Endothelial cell of umbilical vein (primary cell): ENCODE measurements at regions not wholly inside any gene's neighbourhood (a gene's known extent, or its start where the extent isn't known, plus 50 kb on each side); places are given as distances from the start of the nearest gene placed in this dataset.

Experiments
- BruUV-seq: library from RNA; stranded (reverse); fragments of 400-500 nt; replicated peaks from 2 replicates; lab custom pipeline; 2021; lab: Mats Ljungman, UMichigan
- CTCF ChIA-PET: fragments of 300-600, 350-600 bp; sonication (Branson Sonifier 250); formaldehyde crosslinking; loops from one replicate; lab custom pipeline; 2021; ENCODE audit warnings: antibody characterized with exemption, inconsistent platforms; lab: Charles Lee
- POLR2A ChIA-PET: fragments of 300-600, 350-600 bp; sonication (Branson Sonifier 250); formaldehyde crosslinking; loops from one replicate; lab custom pipeline; 2021; ENCODE audit warnings: antibody characterized with exemption, inconsistent platforms; lab: Charles Lee
- DNase-seq: peaks from one replicate; pipeline ENCODE4 v3.0.0-alpha.2; 2011; ENCODE audit warnings: low read depth, low spot score
- FAIRE-seq: peaks from 2 replicates; lab custom pipeline; 2011; peaks lifted over from hg19 to GRCh38; lab: Jason Lieb, UNC
- H2AFZ ChIP-seq: 2 replicates; pipeline ENCODE4 v1.6.0; 2012; ENCODE audit warnings: low read depth, low read length, control low read depth, inconsistent platforms
- H3K27ac ChIP-seq: 2 replicates; pipeline ENCODE4 v1.5.1; 2011; ENCODE audit warnings: low read depth, mild to moderate bottlenecking, control low read depth, low read length, moderate library complexity; ENCODE audit not compliant: insufficient read depth
- H3K27me3 ChIP-seq, 2 experiments: 2 replicates each; pipeline versions ENCODE4 v1.6.0 to v1.6.1; 2011; ENCODE audit warnings: low read length in 2 of 2, mixed read lengths in 1 of 2; ENCODE audit not compliant: control insufficient read depth in 2 of 2, insufficient read depth in 2 of 2
- H3K36me3 ChIP-seq, 2 experiments: 2 replicates in 1 of 2; 3 replicates in 1 of 2; pipeline ENCODE4 v1.5.1; 2011; ENCODE audit warnings: low read length in 2 of 2, mild to moderate bottlenecking in 1 of 2, moderate library complexity in 1 of 2; ENCODE audit not compliant: control insufficient read depth in 2 of 2, insufficient read depth in 2 of 2; ENCODE audit errors: extremely low read depth in 1 of 2
- H3K4me1 ChIP-seq: 3 replicates; pipeline ENCODE4 v1.5.1; 2011; ENCODE audit warnings: mild to moderate bottlenecking, low read length; ENCODE audit not compliant: control insufficient read depth, insufficient read depth; ENCODE audit errors: extremely low read depth
- H3K4me2 ChIP-seq: 2 replicates; pipeline ENCODE4 v1.6.1; 2011; ENCODE audit warnings: low read length, control low read depth, mixed read lengths; ENCODE audit not compliant: insufficient read depth
- H3K4me3 ChIP-seq, 3 experiments: fragments of 200-600 bp in 1 of 3; sonication (generic), shearing (Covaris generic) in 1 of 3; replicated peaks in 1 of 3; 2 replicates each; pipeline ENCODE4 v1.5.1; 2011 to 2016; ENCODE audit warnings: control low read depth in 3 of 3, low read length in 3 of 3, mild to moderate bottlenecking in 2 of 3, inconsistent platforms in 1 of 3, low read depth in 1 of 3, moderate library complexity in 1 of 3; ENCODE audit not compliant: insufficient read depth in 1 of 3
- H3K79me2 ChIP-seq: 2 replicates; pipeline ENCODE4 v1.6.0; 2012; ENCODE audit warnings: low read length, inconsistent platforms; ENCODE audit not compliant: control insufficient read depth, insufficient read depth
- H3K9ac ChIP-seq: replicated peaks from 2 replicates; pipeline ENCODE3; 2011; ENCODE audit warnings: low read length, control low read depth; ENCODE audit not compliant: insufficient read depth; ENCODE audit errors: extremely low read depth
- H3K9me1 ChIP-seq: replicated peaks from 3 replicates; pipeline ENCODE4 v1.6.0; 2011; ENCODE audit warnings: mild to moderate bottlenecking, low read length; ENCODE audit not compliant: control insufficient read depth, insufficient read depth; ENCODE audit errors: extremely low read depth
- H3K9me3 ChIP-seq: replicated peaks from 2 replicates; pipeline ENCODE4 v1.5.1; 2012; ENCODE audit warnings: low read length, inconsistent platforms; ENCODE audit not compliant: control insufficient read depth, insufficient read depth
- H4K20me1 ChIP-seq: replicated peaks from 2 replicates; pipeline ENCODE3; 2011; ENCODE audit warnings: mild to moderate bottlenecking, low read length; ENCODE audit not compliant: control insufficient read depth, insufficient read depth; ENCODE audit errors: extremely low read depth
- CTCF ChIP-seq, 2 donors: IDR thresholded peaks; 1 replicate in 1 of 2; 2 replicates in 1 of 2; pipeline ENCODE4 v1.5.1; 2011; ENCODE audit warnings: low read length in 2 of 2, mild to moderate bottlenecking in 2 of 2, moderate library complexity in 2 of 2, control low read depth in 1 of 2, inconsistent platforms in 1 of 2, low read depth in 1 of 2; ENCODE audit not compliant: insufficient read depth in 1 of 2; ENCODE audit errors: extremely low read depth in 1 of 2
- EZH2 ChIP-seq: IDR thresholded peaks from 2 replicates; pipeline ENCODE4 v1.6.1; 2012; ENCODE audit warnings: borderline replicate concordance, low read depth, mild to moderate bottlenecking, moderate library complexity, low read length, inconsistent platforms; ENCODE audit not compliant: severe bottlenecking
- FOS ChIP-seq: IDR thresholded peaks from 2 replicates; pipeline ENCODE4 v1.6.1; 2011; ENCODE audit warnings: mild to moderate bottlenecking, low read length, moderate library complexity, borderline replicate concordance; ENCODE audit not compliant: insufficient read depth
- GATA2 ChIP-seq: IDR thresholded peaks from 2 replicates; pipeline ENCODE4 v1.7.0; 2011; ENCODE audit warnings: low read depth, mild to moderate bottlenecking, moderate library complexity, mixed read lengths, low read length; ENCODE audit not compliant: insufficient read length, insufficient read depth
- JUN ChIP-seq: IDR thresholded peaks from 2 replicates; pipeline ENCODE4 v1.6.1; 2011; ENCODE audit warnings: borderline replicate concordance, low read depth; ENCODE audit not compliant: insufficient read length, insufficient read depth
- MAX ChIP-seq: IDR thresholded peaks from 2 replicates; pipeline ENCODE4 v1.6.1; 2011; ENCODE audit not compliant: insufficient read depth, insufficient read length
- MYC ChIP-seq: IDR thresholded peaks from one replicate; pipeline ENCODE4 v1.6.1; 2011; ENCODE audit warnings: mild to moderate bottlenecking, low read depth, low read length
- POLR2A ChIP-seq: IDR thresholded peaks from 2 replicates; pipeline ENCODE4 v1.6.1; 2012; ENCODE audit warnings: low read depth, mild to moderate bottlenecking, control low read depth, low read length
- POLR2AphosphoS5 ChIP-seq: IDR thresholded peaks from 2 replicates; pipeline ENCODE4 v1.6.1; 2012; ENCODE audit warnings: low read depth, mild to moderate bottlenecking, control low read depth, low read length, moderate library complexity; ENCODE audit not compliant: insufficient read depth
- dilution Hi-C: fragments of 300-500 bp; cut with MboI; formaldehyde crosslinking; loops from one replicate; pipeline ENCODE4 v1.15.0; 2019; ENCODE audit warnings: low sequenced_read_pairs; ENCODE audit not compliant: extremely low pct_ligation_motif_present
- intact Hi-C: fragments of 100-400 bp; cut with micrococcal nuclease; formaldehyde crosslinking; loops from one replicate; pipeline ENCODE4 v1.10.0; 2022

GRCh38 chr11:110951950-110952503 lies 239.8 kb upstream of the ARHGAP20 start:
- H3K4me3 ChIP-seq: no peak overlapping the region
- no peaks in the 10 kb centered on the region for H3K9me3 ChIP-seq
- H2AFZ ChIP-seq: no peak overlapping the region
- dilution Hi-C loops (no loop called here), intact Hi-C loops (no loop called here)
- H3K36me3 ChIP-seq: no peaks in the 10 kb centered on the region
- no peaks in the 10 kb centered on the region for H3K79me2 ChIP-seq
- FAIRE-seq (no peak), DNase-seq (no peak)
- H3K27ac ChIP-seq: no peak overlapping the region
- H3K9me1 ChIP-seq: no peaks in the 10 kb centered on the region
- no TSS peak for BruUV-seq
- no peak overlapping the region for H3K9ac ChIP-seq
- no peaks in the 10 kb centered on the region for H3K4me1 ChIP-seq
- ChIA-PET CTCF (no interaction called here), POLR2A (no interaction called here)
- no peaks in the 10 kb centered on the region for H4K20me1 ChIP-seq
- TF ChIP-seq FOS (no peak), CTCF (IDR thresholded peaks at IDR 0.05; ENCODE audit: extremely low read depth in 1 of 2, insufficient read depth in 1 of 2, low read depth in 1 of 2, low read length in 2 of 2) (no peak), EZH2 (no peak), MAX (no peak), GATA2 (no peak), POLR2AphosphoS5 (no peak), POLR2A (no peak), JUN (no peak), MYC (no peak)
- no peak overlapping the region for H3K4me2 ChIP-seq
- H3K27me3 ChIP-seq: no peaks in the 10 kb centered on the region
